HL-60 (cell line): ENCODE measurements at regions not wholly inside any gene's neighbourhood (a gene's known extent, or its start where the extent isn't known, plus 50 kb on each side); places are given as distances from the start of the nearest gene placed in this dataset.

Experiments used
- CTCF ChIP-seq: IDR thresholded peaks from one replicate; pipeline ENCODE4 v1.5.1; 2011; ENCODE audit warnings: low read length, control low read depth, inconsistent platforms; ENCODE audit not compliant: insufficient read depth
- POLR2AphosphoS5 ChIP-seq: IDR thresholded peaks from 2 replicates; pipeline ENCODE4 v1.6.1; 2012; ENCODE audit warnings: low read depth
- SPI1 ChIP-seq: IDR thresholded peaks from 2 replicates; pipeline ENCODE4 v1.6.1; 2012; ENCODE audit warnings: low read depth, mild to moderate bottlenecking, borderline replicate concordance

GRCh38 chr4:32423267-32423666 lies 1703.1 kb downstream of the PCDH7 start:
- TF ChIP-seq CTCF (no peak), SPI1 (no peak), POLR2AphosphoS5 (no peak)
